ENCODE measurements at regions not wholly inside any gene's neighbourhood (a gene's known extent, or its start where the extent isn't known, plus 50 kb on each side); places are given as distances from the start of the nearest gene placed in this dataset.

DNA sequence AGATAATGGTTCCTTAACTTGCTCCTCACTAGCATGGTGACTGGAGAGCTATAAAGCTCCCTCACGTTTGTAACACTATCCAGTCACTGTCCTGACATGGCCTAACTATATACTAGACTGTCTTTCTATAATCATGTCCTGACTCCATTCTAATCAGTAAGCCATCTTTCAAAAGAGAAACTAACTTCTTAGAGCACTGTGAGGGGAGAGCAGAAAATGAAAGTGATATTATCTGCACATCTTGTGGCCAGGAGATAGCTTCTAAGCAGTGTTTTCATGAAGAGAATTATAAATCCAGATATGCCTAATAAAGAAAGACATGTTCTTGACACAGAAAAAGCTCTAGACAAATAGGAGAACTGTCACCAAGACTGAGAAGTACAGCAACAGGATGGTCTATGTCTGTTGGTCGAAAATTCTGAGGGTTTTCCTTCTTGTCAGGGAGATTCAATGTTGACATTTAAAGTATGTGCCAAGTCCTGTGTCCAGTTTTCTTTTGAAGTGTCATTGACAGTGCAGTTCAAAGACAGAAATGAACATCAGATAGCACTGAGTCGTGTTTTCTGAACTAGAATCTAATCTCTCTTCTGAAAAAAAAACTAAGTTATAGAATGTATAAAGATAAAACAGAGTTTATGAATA is 230.6 kb upstream of the PEX5L start:
- TF ChIP-seq, protein P1, sequence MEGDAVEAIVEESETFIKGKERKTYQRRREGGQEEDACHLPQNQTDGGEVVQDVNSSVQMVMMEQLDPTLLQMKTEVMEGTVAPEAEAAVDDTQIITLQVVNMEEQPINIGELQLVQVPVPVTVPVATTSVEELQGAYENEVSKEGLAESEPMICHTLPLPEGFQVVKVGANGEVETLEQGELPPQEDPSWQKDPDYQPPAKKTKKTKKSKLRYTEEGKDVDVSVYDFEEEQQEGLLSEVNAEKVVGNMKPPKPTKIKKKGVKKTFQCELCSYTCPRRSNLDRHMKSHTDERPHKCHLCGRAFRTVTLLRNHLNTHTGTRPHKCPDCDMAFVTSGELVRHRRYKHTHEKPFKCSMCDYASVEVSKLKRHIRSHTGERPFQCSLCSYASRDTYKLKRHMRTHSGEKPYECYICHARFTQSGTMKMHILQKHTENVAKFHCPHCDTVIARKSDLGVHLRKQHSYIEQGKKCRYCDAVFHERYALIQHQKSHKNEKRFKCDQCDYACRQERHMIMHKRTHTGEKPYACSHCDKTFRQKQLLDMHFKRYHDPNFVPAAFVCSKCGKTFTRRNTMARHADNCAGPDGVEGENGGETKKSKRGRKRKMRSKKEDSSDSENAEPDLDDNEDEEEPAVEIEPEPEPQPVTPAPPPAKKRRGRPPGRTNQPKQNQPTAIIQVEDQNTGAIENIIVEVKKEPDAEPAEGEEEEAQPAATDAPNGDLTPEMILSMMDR (IDR thresholded peaks at IDR 0.05 in 8 of 11, conservative IDR thresholded peaks at IDR 0.05 in 3 of 11): no peak
- TF ChIP-seq POLR2AphosphoS5 (IDR thresholded peaks at IDR 0.05): no peak
- TF ChIP-seq POLR2A (IDR thresholded peaks at IDR 0.05): no peak
